ENCODE measurements at regions not wholly inside any gene's neighbourhood (a gene's known extent, or its start where the extent isn't known, plus 50 kb on each side); places are given as distances from the start of the nearest gene placed in this dataset.
"Not testable (repeated sequence)": the region's sequence is repeated elsewhere in the genome, so short reads cannot be mapped to it uniquely, and the experiment has no call there.

DNA sequence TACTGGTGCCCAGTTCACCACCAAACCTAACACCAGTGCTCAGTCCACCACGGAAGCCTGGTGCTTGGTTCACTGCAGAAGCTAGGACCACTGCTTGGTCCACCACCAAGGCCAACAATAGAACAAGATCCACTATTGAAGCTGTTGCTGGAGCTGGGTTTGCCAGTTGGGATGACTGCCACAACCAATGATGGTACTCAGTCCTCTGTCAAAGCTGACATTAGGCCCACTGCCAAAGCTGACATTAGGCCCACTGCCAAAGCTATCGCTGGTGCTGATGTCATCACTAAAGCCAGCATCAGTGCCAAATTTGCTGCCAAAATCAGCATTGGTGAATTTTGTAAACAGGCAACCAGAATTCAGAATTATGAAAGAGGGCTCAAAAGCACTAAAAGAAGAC, 1850.2 kb upstream of the RAG2 start:
- ATAC-seq: no peak
- H3K36me3 Mint-ChIP-seq (ENCODE audit: low read depth): no peaks in the 10 kb centered on the region

DNA sequence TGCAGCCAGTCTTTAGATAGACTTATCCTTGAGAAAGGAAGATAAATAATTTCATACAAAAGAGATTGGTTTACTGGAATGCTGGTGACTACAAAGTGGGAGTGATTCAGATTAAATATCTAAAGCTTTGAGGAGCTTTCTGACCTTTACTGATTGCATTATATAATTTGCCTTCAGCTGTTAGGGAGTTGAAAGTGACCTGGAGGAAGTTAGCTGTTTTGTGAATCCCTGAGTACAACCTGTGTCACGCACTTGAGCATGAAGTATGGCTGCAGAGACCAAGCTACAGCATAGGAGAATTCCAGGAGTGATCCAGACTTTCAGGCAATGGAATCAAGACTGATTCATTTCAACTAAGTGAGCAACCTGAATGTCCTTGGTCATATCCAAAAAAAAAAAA, 1848.3 kb upstream of the RAG2 start:
- DNase-seq (no peak), ATAC-seq (no peak)
- no peaks in the 10 kb centered on the region for H3K9me3 Mint-ChIP-seq
- no peaks in the 10 kb centered on the region for H3K4me1 Mint-ChIP-seq
- H3K4me3 Mint-ChIP-seq: no peak overlapping the region
- no peak overlapping the region for H3K27ac Mint-ChIP-seq
- H3K36me3 Mint-ChIP-seq (ENCODE audit: low read depth): no peaks in the 10 kb centered on the region
- H3K27me3 Mint-ChIP-seq: no peaks in the 10 kb centered on the region

More for the DNA sequence above, 1850.2 kb upstream of the RAG2 start:
- Mint-ChIP-seq H3K4me1 (no peaks in the 10 kb centered on the region), H3K4me3 (no peak overlapping the region), H3K9me3 (peaks cover 4% of the 10 kb centered on the region), H3K27ac (no peak overlapping the region), H3K27me3 (no peaks in the 10 kb centered on the region)
- DNase-seq: no peak

DNA sequence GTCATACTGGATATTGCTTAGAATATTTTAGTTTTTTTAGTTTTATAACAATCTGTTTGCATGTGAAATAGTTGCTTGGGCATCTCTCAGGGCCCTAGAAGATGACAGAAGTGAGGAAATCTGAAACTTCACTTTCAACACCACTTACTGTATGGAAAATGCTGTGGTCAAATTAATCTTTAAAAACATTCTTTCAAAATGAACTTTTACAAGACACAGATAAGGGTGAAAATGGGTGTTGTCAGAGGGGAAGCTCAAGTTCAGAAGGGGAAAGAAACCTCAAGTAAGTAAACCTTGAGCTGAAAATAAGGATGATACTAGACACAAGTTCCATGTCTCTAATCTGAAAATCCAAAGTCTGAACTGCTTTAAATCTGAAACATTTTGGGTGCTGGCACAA, 1840.1 kb upstream of the RAG2 start:
- ATAC-seq: no peak
- Mint-ChIP-seq H3K27me3 (no peaks in the 10 kb centered on the region), H3K27ac (no peak overlapping the region), H3K4me1 (no peaks in the 10 kb centered on the region), H3K9me3 (peaks cover 16% of the 10 kb centered on the region), H3K36me3 (ENCODE audit: low read depth) (no peaks in the 10 kb centered on the region), H3K4me3 (no peak overlapping the region)
- no peak for DNase-seq

DNA sequence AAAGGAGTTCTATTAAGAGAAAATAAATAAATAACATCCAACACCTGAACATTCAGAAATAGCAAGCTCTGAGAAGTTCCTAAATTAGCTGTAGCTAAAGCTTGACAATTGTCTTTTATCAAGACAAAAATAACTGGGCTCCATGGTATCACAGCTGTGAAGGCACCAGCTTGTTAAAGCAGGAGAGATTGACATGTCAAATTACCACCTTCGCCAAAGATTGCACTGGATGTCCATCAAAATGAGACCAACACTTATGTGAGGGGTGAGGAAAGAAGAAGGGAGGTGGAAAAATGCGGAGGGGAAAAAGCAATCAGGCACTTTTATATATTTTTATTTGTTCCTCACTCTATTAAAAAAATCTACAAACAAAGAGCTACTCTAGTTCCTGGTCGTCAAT, 1827.5 kb upstream of the RAG2 start:
- Mint-ChIP-seq H3K36me3 (ENCODE audit: low read depth) (no peaks in the 10 kb centered on the region), H3K27me3 (no peaks in the 10 kb centered on the region), H3K4me1 (no peaks in the 10 kb centered on the region), H3K4me3 (no peak overlapping the region), H3K9me3 (peaks cover 10% of the 10 kb centered on the region), H3K27ac (no peak overlapping the region)
- ATAC-seq: no peak
- no peak for DNase-seq

DNA sequence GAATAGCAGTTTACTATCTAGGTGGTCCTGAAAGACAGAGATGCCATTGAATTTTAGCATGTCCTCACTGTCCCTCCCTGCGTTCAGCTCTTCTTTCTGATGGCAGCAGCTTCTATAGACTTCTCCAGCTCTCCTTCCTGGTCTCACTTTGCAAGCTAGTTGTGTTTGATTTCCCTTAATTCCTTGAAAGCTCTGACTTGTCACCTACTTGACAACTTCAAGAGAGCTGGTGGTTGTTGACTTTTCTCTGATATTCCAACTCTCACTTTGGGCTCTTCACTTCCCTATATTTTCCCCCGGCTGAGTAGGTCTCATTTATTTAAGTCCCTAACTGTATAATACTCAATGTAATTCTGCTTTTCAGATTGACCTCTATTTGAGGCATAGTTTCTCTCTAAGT, 1825.0 kb upstream of the RAG2 start:
- peaks cover 15% of the 10 kb centered on the region for H3K9me3 Mint-ChIP-seq
- no peak overlapping the region for H3K4me3 Mint-ChIP-seq
- DNase-seq (no peak), ATAC-seq (no peak)
- H3K36me3 Mint-ChIP-seq (ENCODE audit: low read depth): no peaks in the 10 kb centered on the region
- H3K27me3 Mint-ChIP-seq: no peaks in the 10 kb centered on the region
- H3K4me1 Mint-ChIP-seq: no peaks in the 10 kb centered on the region
- no peak overlapping the region for H3K27ac Mint-ChIP-seq

DNA sequence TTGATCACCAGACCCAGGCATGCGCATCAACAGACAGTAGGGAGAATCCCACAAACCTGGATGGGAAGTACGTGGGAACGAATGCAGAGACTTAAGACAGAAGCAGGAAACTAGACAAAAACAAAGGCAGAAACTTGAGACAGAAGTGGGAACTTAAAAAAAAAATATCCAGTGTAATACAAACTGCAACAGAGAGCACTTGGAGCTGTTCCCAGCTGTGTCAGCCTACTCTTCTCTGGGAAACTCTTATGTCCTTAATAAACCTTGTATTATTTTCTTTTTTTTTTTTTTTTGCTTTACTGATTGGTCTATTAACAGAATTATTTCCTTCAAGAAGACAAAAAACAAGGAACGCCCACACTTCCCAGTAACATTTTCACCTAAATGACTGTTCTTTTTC, 1818.1 kb upstream of the RAG2 start:
- H3K4me1 Mint-ChIP-seq: no peaks in the 10 kb centered on the region
- H3K27ac Mint-ChIP-seq: no peak overlapping the region
- ATAC-seq (no peak), DNase-seq (no peak)
- no peak overlapping the region for H3K4me3 Mint-ChIP-seq
- H3K9me3 Mint-ChIP-seq: peaks cover 32% of the 10 kb centered on the region
- no peaks in the 10 kb centered on the region for H3K27me3 Mint-ChIP-seq
- H3K36me3 Mint-ChIP-seq (ENCODE audit: low read depth): no peaks in the 10 kb centered on the region

DNA sequence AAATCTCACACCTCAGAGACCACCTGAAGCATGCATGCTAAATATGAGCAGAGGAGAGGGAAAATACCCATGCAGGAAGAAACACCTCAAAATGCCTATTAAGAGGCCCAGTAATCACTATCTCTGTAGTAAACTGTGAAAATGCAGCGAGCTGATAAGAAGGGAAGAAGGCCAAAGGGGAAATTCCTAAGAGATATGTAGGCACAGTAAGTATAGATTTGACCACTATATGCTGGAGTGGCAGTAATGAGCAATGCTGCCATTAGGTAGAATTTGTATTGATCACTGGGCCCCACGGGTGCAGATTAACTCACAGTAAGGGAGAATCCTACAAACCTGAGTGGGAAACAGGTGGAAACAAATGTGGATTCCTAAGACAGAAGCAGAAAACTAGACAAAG, 1813.1 kb upstream of the RAG2 start:
- Mint-ChIP-seq H3K9me3 (peaks cover 17% of the 10 kb centered on the region), H3K4me1 (no peaks in the 10 kb centered on the region), H3K27ac (no peak overlapping the region), H3K4me3 (no peak overlapping the region), H3K27me3 (no peaks in the 10 kb centered on the region), H3K36me3 (ENCODE audit: low read depth) (no peaks in the 10 kb centered on the region)
- DNase-seq: no peak
- no peak for ATAC-seq

DNA sequence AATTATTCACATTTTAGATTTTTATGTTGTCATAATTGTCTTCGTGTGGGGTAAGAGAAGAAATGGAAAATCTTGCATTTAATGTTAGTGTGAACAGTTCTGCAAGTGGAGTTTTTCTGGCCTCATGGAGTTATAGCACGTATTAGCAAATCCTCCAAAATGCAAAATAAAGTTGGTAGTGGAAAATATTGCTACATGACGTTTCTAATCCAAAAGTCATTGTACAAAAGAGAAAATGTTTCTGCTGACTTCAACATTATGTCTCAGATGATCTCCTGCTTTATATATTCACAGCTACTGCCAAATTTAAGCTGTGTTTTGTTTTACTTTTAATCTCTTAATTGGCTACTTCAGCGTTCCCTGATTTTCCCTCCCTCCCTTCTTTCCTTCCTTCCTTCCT, 1804.0 kb upstream of the RAG2 start:
- H3K4me1 Mint-ChIP-seq: no peaks in the 10 kb centered on the region
- ATAC-seq: no peak
- H3K9me3 Mint-ChIP-seq: peaks cover 21% of the 10 kb centered on the region
- H3K4me3 Mint-ChIP-seq: no peak overlapping the region
- H3K27me3 Mint-ChIP-seq: no peaks in the 10 kb centered on the region
- no peak overlapping the region for H3K27ac Mint-ChIP-seq
- DNase-seq: no peak
- H3K36me3 Mint-ChIP-seq (ENCODE audit: low read depth): no peaks in the 10 kb centered on the region

DNA sequence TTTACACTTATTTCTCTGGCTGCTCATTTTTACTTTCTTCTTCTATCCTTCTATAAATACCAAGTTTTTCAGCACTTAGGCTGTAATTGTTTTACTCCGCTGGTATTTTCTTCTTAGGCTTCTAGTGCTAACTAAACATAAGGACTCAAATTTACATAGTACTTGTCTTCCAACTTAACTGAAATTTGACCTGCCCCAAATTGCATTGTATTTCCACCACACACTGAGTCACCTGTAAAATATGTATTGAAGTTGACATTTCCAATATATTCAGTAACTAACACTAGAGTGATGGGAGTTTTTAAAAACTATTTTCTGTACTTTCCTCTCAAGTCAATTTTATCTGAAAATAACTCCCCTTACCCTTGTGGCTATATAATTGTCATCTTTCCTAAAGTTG, 1794.1 kb upstream of the RAG2 start:
- Mint-ChIP-seq H3K27me3 (no peaks in the 10 kb centered on the region), H3K4me3 (no peak overlapping the region), H3K36me3 (ENCODE audit: low read depth) (no peaks in the 10 kb centered on the region), H3K27ac (no peak overlapping the region), H3K9me3 (peaks cover 6% of the 10 kb centered on the region), H3K4me1 (no peaks in the 10 kb centered on the region)
- ATAC-seq (no peak), DNase-seq (no peak)

DNA sequence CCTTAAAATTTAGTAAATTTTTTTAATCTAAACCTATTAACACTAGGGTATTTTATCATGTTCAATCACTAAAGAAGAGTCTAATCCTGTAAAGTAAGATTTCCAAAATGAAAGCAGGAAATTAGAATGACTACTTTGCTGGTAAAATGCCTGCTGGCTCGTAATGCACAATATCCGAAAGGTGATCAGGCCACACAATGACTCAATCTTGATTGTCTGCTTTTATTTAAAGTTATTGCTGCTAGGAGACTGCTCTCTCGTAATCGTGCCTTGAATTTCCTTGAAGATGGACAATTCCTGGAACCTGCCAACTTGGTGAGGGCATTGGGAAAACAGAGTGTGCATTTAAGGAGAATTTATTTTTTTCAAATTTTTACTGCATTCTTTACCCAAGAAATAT, 1786.5 kb upstream of the RAG2 start:
- Mint-ChIP-seq H3K9me3 (peaks cover 8% of the 10 kb centered on the region), H3K4me1 (no peaks in the 10 kb centered on the region), H3K4me3 (no peak overlapping the region), H3K36me3 (ENCODE audit: low read depth) (no peaks in the 10 kb centered on the region), H3K27ac (no peak overlapping the region), H3K27me3 (no peaks in the 10 kb centered on the region)
- no peak for DNase-seq
- ATAC-seq: no peak

DNA sequence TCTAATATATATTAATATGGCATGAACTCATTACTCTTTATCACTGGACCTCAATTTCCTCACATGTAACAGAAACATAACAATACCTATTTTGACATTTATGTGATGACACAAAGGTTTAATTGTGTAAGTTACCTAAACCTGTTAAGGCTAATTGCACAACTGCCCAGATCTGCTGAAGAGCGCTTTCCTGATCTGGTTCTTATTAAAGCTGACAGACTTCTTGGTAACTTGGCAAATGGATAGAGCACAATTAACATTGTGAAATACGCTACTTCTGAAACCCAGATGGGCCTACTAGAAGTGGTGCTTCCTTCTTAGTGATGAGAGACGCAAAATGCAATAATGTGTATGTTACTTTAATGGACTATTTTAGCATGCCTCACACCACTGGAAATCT, 1767.2 kb upstream of the RAG2 start:
- no peak for DNase-seq
- no peak for ATAC-seq
- Mint-ChIP-seq H3K27ac (no peak overlapping the region), H3K27me3 (no peaks in the 10 kb centered on the region), H3K4me3 (no peak overlapping the region), H3K36me3 (ENCODE audit: low read depth) (no peaks in the 10 kb centered on the region), H3K4me1 (no peaks in the 10 kb centered on the region), H3K9me3 (peaks cover 25% of the 10 kb centered on the region)

DNA sequence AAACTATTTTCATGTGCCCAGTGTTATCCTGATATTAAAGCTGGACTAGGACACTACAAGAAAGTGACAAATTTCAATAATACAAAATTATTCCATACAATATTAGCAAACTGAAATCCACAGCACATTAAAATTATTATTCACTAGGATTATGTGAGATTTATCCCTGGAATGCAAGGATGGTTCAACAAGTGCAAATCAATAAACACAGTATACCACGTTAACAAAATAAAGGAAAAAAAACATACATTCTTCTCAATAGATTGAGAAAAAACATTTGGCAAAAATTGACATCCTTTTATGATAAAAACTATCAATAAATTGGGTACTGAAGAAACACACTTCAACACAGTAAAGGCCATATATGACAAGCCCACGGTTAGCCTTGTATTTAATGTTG, 1758.2 kb upstream of the RAG2 start:
- H3K9me3 Mint-ChIP-seq: peaks cover 23% of the 10 kb centered on the region
- H3K27ac Mint-ChIP-seq: no peak overlapping the region
- H3K27me3 Mint-ChIP-seq: no peaks in the 10 kb centered on the region
- H3K36me3 Mint-ChIP-seq (ENCODE audit: low read depth): no peaks in the 10 kb centered on the region
- no peaks in the 10 kb centered on the region for H3K4me1 Mint-ChIP-seq
- DNase-seq (no peak), ATAC-seq (no peak)
- no peak overlapping the region for H3K4me3 Mint-ChIP-seq

DNA sequence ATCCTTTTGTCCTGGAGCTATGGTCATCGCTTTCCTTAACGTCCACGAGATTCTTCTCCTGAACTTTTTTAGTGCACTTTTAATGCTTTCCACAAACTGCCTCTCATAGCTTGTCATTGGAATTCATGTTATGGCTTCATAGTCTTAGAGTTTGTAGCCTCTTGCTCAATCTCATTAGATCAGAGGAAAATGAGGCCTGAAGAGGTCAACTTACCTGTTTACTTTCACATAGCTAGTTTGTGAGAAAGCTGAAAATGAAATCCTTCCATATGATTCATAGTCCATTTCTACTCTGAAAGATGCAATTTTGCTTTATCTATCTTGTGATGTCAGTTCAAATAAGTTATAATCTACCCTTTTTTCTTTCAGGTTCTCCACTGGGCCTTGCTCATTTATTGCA, 1747.2 kb upstream of the RAG2 start:
- no peak overlapping the region for H3K27ac Mint-ChIP-seq
- ATAC-seq (no peak), DNase-seq (no peak)
- H3K4me1 Mint-ChIP-seq: no peaks in the 10 kb centered on the region
- H3K4me3 Mint-ChIP-seq: no peak overlapping the region
- H3K27me3 Mint-ChIP-seq: no peaks in the 10 kb centered on the region
- no peaks in the 10 kb centered on the region for H3K36me3 Mint-ChIP-seq (ENCODE audit: low read depth)
- H3K9me3 Mint-ChIP-seq: peaks cover 7% of the 10 kb centered on the region

DNA sequence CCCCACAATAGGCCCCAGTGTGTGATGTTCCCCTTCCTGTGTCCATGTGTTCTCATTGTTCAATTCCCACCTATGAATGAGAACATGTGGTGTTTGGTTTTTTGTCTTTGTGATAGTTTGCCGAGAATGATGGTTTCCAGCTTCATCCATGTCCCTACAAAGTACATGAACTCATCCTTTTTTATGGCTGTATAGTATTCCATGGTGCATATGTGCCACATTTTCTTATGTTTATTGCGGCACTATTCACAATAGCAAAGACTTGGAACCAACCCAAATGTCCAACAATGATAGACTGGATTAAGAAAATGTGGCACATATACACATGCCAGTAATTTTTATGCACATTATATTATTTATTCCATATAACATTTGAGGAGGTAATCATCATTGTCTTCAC, 1743.6 kb upstream of the RAG2 start:
- not testable (repeated sequence) for H3K4me1 Mint-ChIP-seq; H3K36me3 Mint-ChIP-seq (ENCODE audit: low read depth); H3K4me3 Mint-ChIP-seq; H3K27me3 Mint-ChIP-seq; H3K27ac Mint-ChIP-seq; DNase-seq; ATAC-seq
- peaks cover 13% of the 10 kb centered on the region for H3K9me3 Mint-ChIP-seq

DNA sequence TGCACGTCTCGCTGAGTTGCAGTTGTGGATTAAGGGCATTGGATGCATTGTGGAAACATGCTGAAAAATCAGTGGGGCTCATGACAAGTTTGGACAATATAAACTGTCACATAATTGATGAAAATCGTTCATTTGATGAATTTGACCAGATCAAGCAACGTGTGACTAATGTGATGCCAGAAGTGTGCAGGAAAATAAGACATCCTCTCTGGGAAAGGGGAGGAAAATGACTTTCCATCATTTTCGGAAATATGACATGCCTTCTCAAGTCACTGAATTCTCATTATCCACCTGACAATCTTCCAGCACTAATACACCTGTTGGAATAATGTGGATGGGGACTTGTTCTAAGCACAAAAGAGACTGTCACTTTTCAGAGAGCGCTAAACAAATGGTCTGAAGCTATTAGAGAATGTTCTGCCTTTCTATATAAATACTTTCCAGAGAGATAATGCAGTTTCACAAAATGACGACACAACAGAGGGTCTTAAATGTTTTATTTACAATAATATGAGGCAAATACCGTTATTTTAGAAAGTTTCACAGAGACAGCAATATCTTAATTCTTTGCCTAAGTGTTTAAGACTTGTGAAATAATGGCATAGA, 1741.9 kb upstream of the RAG2 start:
- H3K36me3 Mint-ChIP-seq (ENCODE audit: low read depth): no peaks in the 10 kb centered on the region
- no peaks in the 10 kb centered on the region for H3K4me1 Mint-ChIP-seq
- no peak for ATAC-seq
- H3K27ac Mint-ChIP-seq: no peak overlapping the region
- peaks cover 17% of the 10 kb centered on the region for H3K9me3 Mint-ChIP-seq
- DNase-seq: no peak
- H3K27me3 Mint-ChIP-seq: no peaks in the 10 kb centered on the region
- no peak overlapping the region for H3K4me3 Mint-ChIP-seq

DNA sequence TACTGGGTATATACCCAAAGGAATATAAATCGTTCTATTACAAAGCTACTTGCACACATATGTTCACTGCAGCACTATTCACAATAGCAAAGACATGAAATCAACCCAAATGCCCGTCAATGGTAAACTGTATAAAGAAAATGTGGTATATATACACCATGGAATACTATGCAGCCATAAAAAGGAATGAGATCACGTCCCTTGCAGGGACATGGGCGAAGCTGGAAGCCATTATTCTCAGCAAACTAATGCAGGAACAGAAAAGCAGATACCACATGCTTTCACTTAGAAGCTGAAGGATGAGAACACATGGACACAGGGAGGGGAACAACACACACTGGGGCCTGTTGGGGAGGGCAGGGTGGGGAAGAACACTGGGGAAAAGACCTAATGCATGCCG, 1740.0 kb upstream of the RAG2 start:
- not testable (repeated sequence) for H3K4me3 Mint-ChIP-seq; DNase-seq; H3K4me1 Mint-ChIP-seq; ATAC-seq; H3K36me3 Mint-ChIP-seq (ENCODE audit: low read depth); H3K27me3 Mint-ChIP-seq; H3K27ac Mint-ChIP-seq
- peaks cover 17% of the 10 kb centered on the region for H3K9me3 Mint-ChIP-seq
